ENCODE measurements at regions not wholly inside any gene's neighbourhood (a gene's known extent, or its start where the extent isn't known, plus 50 kb on each side); places are given as distances from the start of the nearest gene placed in this dataset.

GRCh38 chr11:70775386-70776075 lies 377.2 kb downstream of the CTTN start:
- Histone ChIP-seq H3K36me3 (no peaks in the 10 kb centered on the region), H3K27me3 (no peaks in the 10 kb centered on the region), H3K27ac (no peak overlapping the region), H3K4me3 (no peak overlapping the region), H3K4me1 (no peaks in the 10 kb centered on the region), H3K9me3 (no peaks in the 10 kb centered on the region)
- TF ChIP-seq CTCF (IDR thresholded peaks at IDR 0.05) (no peak), POLR2A (IDR thresholded peaks at IDR 0.05) (no peak)
- DNase-seq, result no peak

GRCh38 chr11:70776914-70777532 lies 378.7 kb downstream of the CTTN start:
- Histone ChIP-seq H3K27ac (no peak overlapping the region), H3K4me1 (no peaks in the 10 kb centered on the region), H3K36me3 (no peaks in the 10 kb centered on the region), H3K27me3 (no peaks in the 10 kb centered on the region), H3K4me3 (no peak overlapping the region), H3K9me3 (no peaks in the 10 kb centered on the region)
- TF ChIP-seq POLR2A (IDR thresholded peaks at IDR 0.05) (no peak), CTCF (IDR thresholded peaks at IDR 0.05) (no peak)
- DNase-seq, result no peak

- no peaks in the 10 kb centered on the region for H3K36me3 ChIP-seq
- DNase-seq, result no peak
- H3K27me3 ChIP-seq, result no peaks in the 10 kb centered on the region
- TF ChIP-seq CTCF (IDR thresholded peaks at IDR 0.05) (no peak), POLR2A (IDR thresholded peaks at IDR 0.05) (no peak)
- H3K4me1 ChIP-seq, result no peaks in the 10 kb centered on the region
- no peak overlapping the region for H3K27ac ChIP-seq
- no peak overlapping the region for H3K4me3 ChIP-seq
- no peaks in the 10 kb centered on the region for H3K9me3 ChIP-seq
These were observed 380.6 kb downstream of the CTTN start for GRCh38 chr11:70778883-70779282.

- no peaks in the 10 kb centered on the region for H3K27me3 ChIP-seq
- no peak overlapping the region for H3K27ac ChIP-seq
- TF ChIP-seq POLR2A (IDR thresholded peaks at IDR 0.05) (no peak), CTCF (IDR thresholded peaks at IDR 0.05) (no peak)
- H3K9me3 ChIP-seq, result no peaks in the 10 kb centered on the region
- no peaks in the 10 kb centered on the region for H3K4me1 ChIP-seq
- no peaks in the 10 kb centered on the region for H3K36me3 ChIP-seq
- DNase-seq, result no peak
- no peak overlapping the region for H3K4me3 ChIP-seq
These were observed 381.3 kb downstream of the CTTN start for GRCh38 chr11:70779433-70780245.

- DNase-seq, result no peak
- H3K9me3 ChIP-seq, result no peaks in the 10 kb centered on the region
- no peaks in the 10 kb centered on the region for H3K4me1 ChIP-seq
- no peak overlapping the region for H3K27ac ChIP-seq
- no peak overlapping the region for H3K4me3 ChIP-seq
- no peaks in the 10 kb centered on the region for H3K36me3 ChIP-seq
- TF ChIP-seq POLR2A (IDR thresholded peaks at IDR 0.05), result no peak
- H3K27me3 ChIP-seq, result no peaks in the 10 kb centered on the region
These were observed 381.9 kb downstream of the CTTN start for GRCh38 chr11:70780246-70780535.

- no peak overlapping the region for H3K4me3 ChIP-seq
- no peak for TF ChIP-seq POLR2A (IDR thresholded peaks at IDR 0.05)
- TF ChIP-seq CTCF (IDR thresholded peaks at IDR 0.05), result no peak
- no peak for DNase-seq
- H3K27me3 ChIP-seq, result no peaks in the 10 kb centered on the region
- no peaks in the 10 kb centered on the region for H3K36me3 ChIP-seq
- H3K27ac ChIP-seq, result no peak overlapping the region
- no peaks in the 10 kb centered on the region for H3K9me3 ChIP-seq
- peaks cover 0 to 12% (median 2%) of the 10 kb centered on the region in 4 donors for H3K4me1 ChIP-seq
These were observed 384.1 kb downstream of the CTTN start for GRCh38 chr11:70782401-70782913.
